NB4 (cell line): ENCODE measurements at regions not wholly inside any gene's neighbourhood (a gene's known extent, or its start where the extent isn't known, plus 50 kb on each side); places are given as distances from the start of the nearest gene placed in this dataset.

Source experiments
- CTCF ChIP-seq: IDR thresholded peaks from one replicate; pipeline ENCODE4 v1.5.1; 2012; ENCODE audit warnings: low read depth, low read length
- MAX ChIP-seq: IDR thresholded peaks from 2 replicates; pipeline ENCODE4 v1.6.1; 2011; ENCODE audit warnings: low read depth, low read length

GRCh38 chr7:45253368-45253767, 95.8 kb downstream of the RAMP3 start:
- TF ChIP-seq MAX (no peak), CTCF (no peak)
